ENCODE measurements at regions not wholly inside any gene's neighbourhood (a gene's known extent, or its start where the extent isn't known, plus 50 kb on each side); places are given as distances from the start of the nearest gene placed in this dataset.
"Not testable (repeated sequence)": the region's sequence is repeated elsewhere in the genome, so short reads cannot be mapped to it uniquely, and the experiment has no call there.

DNA sequence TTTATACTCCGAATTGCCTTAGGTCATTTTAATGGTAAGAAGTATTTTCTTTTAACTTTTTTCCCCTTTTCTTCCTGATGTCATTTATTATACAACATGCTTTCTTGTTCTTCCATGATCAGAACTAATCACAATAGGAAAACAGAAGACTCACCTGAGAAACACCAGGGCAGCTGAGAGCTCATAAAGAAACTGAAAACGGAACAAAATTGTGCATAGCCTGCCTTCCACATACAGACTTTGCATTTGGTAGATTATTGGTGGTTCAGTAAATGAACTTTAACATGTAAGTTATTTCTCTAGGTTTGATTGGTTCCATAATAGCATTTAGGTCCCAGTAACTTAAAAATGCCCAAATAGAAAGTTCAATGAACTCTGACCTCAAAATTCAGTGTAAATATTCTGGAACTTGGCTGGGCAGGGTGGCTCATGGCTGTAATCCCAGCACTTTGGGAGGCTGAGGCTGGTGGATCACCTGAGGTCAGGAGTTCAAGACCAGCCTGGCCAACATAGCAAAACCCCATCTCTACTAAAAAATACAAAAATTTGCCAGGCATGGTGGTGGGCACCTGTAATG is 161.1 kb upstream of the DTNBP1 start:
- Histone ChIP-seq H3K9me3 (ENCODE audit: control insufficient read depth, insufficient read depth, low read length) (no peaks in the 10 kb centered on the region), H3K27me3 (ENCODE audit: control insufficient read depth, insufficient read depth, low read length) (no peaks in the 10 kb centered on the region)
- DNase-seq (ENCODE audit: low read depth in 4 of 6, low spot score in 6 of 6), result no peak

DNA sequence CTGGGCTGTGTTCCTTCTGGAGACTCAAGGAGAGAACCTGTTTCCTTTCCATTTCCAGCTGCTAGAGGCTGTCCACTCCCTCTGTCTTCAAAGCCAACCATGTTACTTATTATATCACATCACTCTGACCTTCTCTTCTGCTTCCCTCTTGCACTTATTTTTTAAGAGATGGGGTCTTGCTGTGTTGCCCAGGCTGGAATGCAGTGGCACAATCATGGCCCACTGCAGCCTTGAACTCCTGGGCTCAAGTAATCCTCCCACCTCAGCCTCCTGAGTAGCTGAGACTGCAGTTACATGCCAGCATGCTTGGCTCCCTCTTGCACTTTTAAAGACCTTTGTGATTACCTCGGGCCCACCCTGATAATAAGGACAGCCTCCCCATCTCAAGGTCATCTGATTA is 160.0 kb upstream of the DTNBP1 start:
- no peaks in the 10 kb centered on the region for H3K4me1 ChIP-seq (ENCODE audit: control insufficient read depth, insufficient read depth, low read length)
- no peak overlapping the region for H3K4me3 ChIP-seq (ENCODE audit: low read depth, low read length)
- no peak overlapping the region for H3K27ac ChIP-seq (ENCODE audit: low read depth, low read length)
- H3K36me3 ChIP-seq (ENCODE audit: control insufficient read depth, insufficient read depth, low read length), result no peaks in the 10 kb centered on the region
- 33% methylated on average over 1 of the region's 1 CpG for WGBS (ENCODE audit: insufficient coverage)
- H3K27me3 ChIP-seq (ENCODE audit: control insufficient read depth, insufficient read depth, low read length), result no peaks in the 10 kb centered on the region
- no peaks in the 10 kb centered on the region for H3K9me3 ChIP-seq (ENCODE audit: control insufficient read depth, insufficient read depth, low read length)
- DNase-seq (ENCODE audit: low read depth in 4 of 6, low spot score in 6 of 6), result no peak

More for the DNA sequence above, 161.1 kb upstream of the DTNBP1 start:
- H3K4me1 ChIP-seq (ENCODE audit: control insufficient read depth, insufficient read depth, low read length), result no peaks in the 10 kb centered on the region
- H3K4me3 ChIP-seq (ENCODE audit: low read depth, low read length), result no peak overlapping the region
- WGBS (ENCODE audit: insufficient coverage), result no CpG with 5 or more reads among the region's 2 CpGs
- H3K36me3 ChIP-seq (ENCODE audit: control insufficient read depth, insufficient read depth, low read length), result no peaks in the 10 kb centered on the region
- H3K27ac ChIP-seq (ENCODE audit: low read depth, low read length), result no peak overlapping the region

GRCh38 chr6:15819841-15820240 is 157.0 kb upstream of the DTNBP1 start:
- no peaks in the 10 kb centered on the region for H3K27me3 ChIP-seq (ENCODE audit: control insufficient read depth, insufficient read depth, low read length)
- DNase-seq (ENCODE audit: low read depth in 4 of 6, low spot score in 6 of 6), result no peak
- WGBS (ENCODE audit: insufficient coverage), result 96% methylated on average over 5 of the region's 7 CpGs
- H3K4me1 ChIP-seq (ENCODE audit: control insufficient read depth, insufficient read depth, low read length), result no peaks in the 10 kb centered on the region
- H3K36me3 ChIP-seq (ENCODE audit: control insufficient read depth, insufficient read depth, low read length), result no peaks in the 10 kb centered on the region
- no peak overlapping the region for H3K4me3 ChIP-seq (ENCODE audit: low read depth, low read length)
- H3K27ac ChIP-seq (ENCODE audit: low read depth, low read length), result no peak overlapping the region
- no peaks in the 10 kb centered on the region for H3K9me3 ChIP-seq (ENCODE audit: control insufficient read depth, insufficient read depth, low read length)

GRCh38 chr6:15819226-15819625 is 156.4 kb upstream of the DTNBP1 start:
- no peaks in the 10 kb centered on the region for H3K9me3 ChIP-seq (ENCODE audit: control insufficient read depth, insufficient read depth, low read length)
- no peak overlapping the region for H3K27ac ChIP-seq (ENCODE audit: low read depth, low read length)
- no peaks in the 10 kb centered on the region for H3K36me3 ChIP-seq (ENCODE audit: control insufficient read depth, insufficient read depth, low read length)
- 44% methylated on average over 5 of the region's 5 CpGs for WGBS (ENCODE audit: insufficient coverage)
- DNase-seq (ENCODE audit: low read depth in 4 of 6, low spot score in 6 of 6), result no peak
- no peaks in the 10 kb centered on the region for H3K27me3 ChIP-seq (ENCODE audit: control insufficient read depth, insufficient read depth, low read length)
- H3K4me1 ChIP-seq (ENCODE audit: control insufficient read depth, insufficient read depth, low read length), result no peaks in the 10 kb centered on the region
- no peak overlapping the region for H3K4me3 ChIP-seq (ENCODE audit: low read depth, low read length)

GRCh38 chr6:15818491-15818890 is 155.7 kb upstream of the DTNBP1 start:
- H3K4me1 ChIP-seq (ENCODE audit: control insufficient read depth, insufficient read depth, low read length), result no peaks in the 10 kb centered on the region
- no peak for DNase-seq (ENCODE audit: low read depth in 4 of 6, low spot score in 6 of 6)
- H3K9me3 ChIP-seq (ENCODE audit: control insufficient read depth, insufficient read depth, low read length), result no peaks in the 10 kb centered on the region
- no peak overlapping the region for H3K4me3 ChIP-seq (ENCODE audit: low read depth, low read length)
- no peak overlapping the region for H3K27ac ChIP-seq (ENCODE audit: low read depth, low read length)
- no peaks in the 10 kb centered on the region for H3K27me3 ChIP-seq (ENCODE audit: control insufficient read depth, insufficient read depth, low read length)
- no CpG with 5 or more reads among the region's 2 CpGs for WGBS (ENCODE audit: insufficient coverage)
- H3K36me3 ChIP-seq (ENCODE audit: control insufficient read depth, insufficient read depth, low read length), result no peaks in the 10 kb centered on the region

GRCh38 chr6:15818044-15818443 is 155.2 kb upstream of the DTNBP1 start:
- Histone ChIP-seq H3K9me3 (ENCODE audit: control insufficient read depth, insufficient read depth, low read length) (no peaks in the 10 kb centered on the region), H3K4me1 (ENCODE audit: control insufficient read depth, insufficient read depth, low read length) (no peaks in the 10 kb centered on the region), H3K36me3 (ENCODE audit: control insufficient read depth, insufficient read depth, low read length) (no peaks in the 10 kb centered on the region), H3K4me3 (ENCODE audit: low read depth, low read length) (no peak overlapping the region), H3K27ac (ENCODE audit: low read depth, low read length) (no peak overlapping the region), H3K27me3 (ENCODE audit: control insufficient read depth, insufficient read depth, low read length) (no peaks in the 10 kb centered on the region)
- WGBS (ENCODE audit: insufficient coverage), result 85% methylated on average over 4 of the region's 7 CpGs
- DNase-seq (ENCODE audit: low read depth in 4 of 6, low spot score in 6 of 6), result no peak

GRCh38 chr6:15817100-15817499 is 154.3 kb upstream of the DTNBP1 start:
- Histone ChIP-seq H3K4me1 (ENCODE audit: control insufficient read depth, insufficient read depth, low read length) (no peaks in the 10 kb centered on the region), H3K27ac (ENCODE audit: low read depth, low read length) (no peak overlapping the region), H3K36me3 (ENCODE audit: control insufficient read depth, insufficient read depth, low read length) (no peaks in the 10 kb centered on the region), H3K4me3 (ENCODE audit: low read depth, low read length) (no peak overlapping the region), H3K27me3 (ENCODE audit: control insufficient read depth, insufficient read depth, low read length) (no peaks in the 10 kb centered on the region), H3K9me3 (ENCODE audit: control insufficient read depth, insufficient read depth, low read length) (no peaks in the 10 kb centered on the region)
- no peak for DNase-seq (ENCODE audit: low read depth in 4 of 6, low spot score in 6 of 6)
- WGBS (ENCODE audit: insufficient coverage), result no CpG with 5 or more reads among the region's 4 CpGs

GRCh38 chr6:15816661-15817060 is 153.8 kb upstream of the DTNBP1 start:
- H3K9me3 ChIP-seq (ENCODE audit: control insufficient read depth, insufficient read depth, low read length), result no peaks in the 10 kb centered on the region
- no peak for DNase-seq (ENCODE audit: low read depth in 4 of 6, low spot score in 6 of 6)
- H3K27me3 ChIP-seq (ENCODE audit: control insufficient read depth, insufficient read depth, low read length), result no peaks in the 10 kb centered on the region
- no peaks in the 10 kb centered on the region for H3K4me1 ChIP-seq (ENCODE audit: control insufficient read depth, insufficient read depth, low read length)
- no peaks in the 10 kb centered on the region for H3K36me3 ChIP-seq (ENCODE audit: control insufficient read depth, insufficient read depth, low read length)
- no peak overlapping the region for H3K4me3 ChIP-seq (ENCODE audit: low read depth, low read length)
- whole genome bisulfite sequencing (ENCODE audit: insufficient coverage), result 80% methylated on average over 2 of the region's 2 CpGs
- no peak overlapping the region for H3K27ac ChIP-seq (ENCODE audit: low read depth, low read length)

GRCh38 chr6:15813698-15814097 is 150.9 kb upstream of the DTNBP1 start:
- H3K9me3 ChIP-seq (ENCODE audit: control insufficient read depth, insufficient read depth, low read length); H3K27ac ChIP-seq (ENCODE audit: low read depth, low read length); H3K27me3 ChIP-seq (ENCODE audit: control insufficient read depth, insufficient read depth, low read length); H3K4me3 ChIP-seq (ENCODE audit: low read depth, low read length); H3K4me1 ChIP-seq (ENCODE audit: control insufficient read depth, insufficient read depth, low read length); H3K36me3 ChIP-seq (ENCODE audit: control insufficient read depth, insufficient read depth, low read length); DNase-seq (ENCODE audit: low read depth in 4 of 6, low spot score in 6 of 6): not testable (repeated sequence)
- no CpG with 5 or more reads among the region's 5 CpGs for whole genome bisulfite sequencing (ENCODE audit: insufficient coverage)

- no peaks in the 10 kb centered on the region for H3K4me1 ChIP-seq (ENCODE audit: control insufficient read depth, insufficient read depth, low read length)
- H3K4me3 ChIP-seq (ENCODE audit: low read depth, low read length), result no peak overlapping the region
- H3K9me3 ChIP-seq (ENCODE audit: control insufficient read depth, insufficient read depth, low read length), result no peaks in the 10 kb centered on the region
- WGBS (ENCODE audit: insufficient coverage), result 90% methylated on average over 1 of the region's 2 CpGs
- no peaks in the 10 kb centered on the region for H3K27me3 ChIP-seq (ENCODE audit: control insufficient read depth, insufficient read depth, low read length)
- no peaks in the 10 kb centered on the region for H3K36me3 ChIP-seq (ENCODE audit: control insufficient read depth, insufficient read depth, low read length)
- no peak for DNase-seq (ENCODE audit: low read depth in 4 of 6, low spot score in 6 of 6)
- H3K27ac ChIP-seq (ENCODE audit: low read depth, low read length), result no peak overlapping the region
These were observed 148.3 kb upstream of the DTNBP1 start for GRCh38 chr6:15811107-15811506.
